SKM-1 treated with dmso at 0.1 percent for 144 hours (cell line): ENCODE measurements at regions not wholly inside any gene's neighbourhood (a gene's known extent, or its start where the extent isn't known, plus 50 kb on each side); places are given as distances from the start of the nearest gene placed in this dataset.

Source experiments
- DNase-seq: peaks from one replicate; lab custom pipeline; 2025; ENCODE audit not compliant: unreplicated experiment; lab: John Stamatoyannopoulos, UW

DNA sequence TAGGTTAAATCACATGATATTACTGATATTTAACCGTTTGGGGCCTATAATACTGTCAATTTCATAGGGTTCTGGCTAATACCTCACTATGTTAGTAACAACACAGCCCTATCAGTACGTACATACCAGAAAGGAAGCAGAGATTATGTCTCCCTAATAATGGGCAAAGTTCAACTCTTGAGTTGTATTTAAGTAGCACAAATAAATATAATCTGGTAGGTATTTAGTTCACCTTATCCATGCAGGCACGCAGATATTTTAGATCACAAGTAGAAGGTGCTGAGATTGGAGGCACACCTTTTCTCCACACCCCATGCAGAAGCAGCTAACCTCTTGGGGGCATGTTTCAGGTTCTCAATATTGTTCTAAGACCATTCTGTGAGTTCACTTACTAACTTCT is 118.9 kb downstream of the IRS1 start:
- no peak for DNase-seq

DNA sequence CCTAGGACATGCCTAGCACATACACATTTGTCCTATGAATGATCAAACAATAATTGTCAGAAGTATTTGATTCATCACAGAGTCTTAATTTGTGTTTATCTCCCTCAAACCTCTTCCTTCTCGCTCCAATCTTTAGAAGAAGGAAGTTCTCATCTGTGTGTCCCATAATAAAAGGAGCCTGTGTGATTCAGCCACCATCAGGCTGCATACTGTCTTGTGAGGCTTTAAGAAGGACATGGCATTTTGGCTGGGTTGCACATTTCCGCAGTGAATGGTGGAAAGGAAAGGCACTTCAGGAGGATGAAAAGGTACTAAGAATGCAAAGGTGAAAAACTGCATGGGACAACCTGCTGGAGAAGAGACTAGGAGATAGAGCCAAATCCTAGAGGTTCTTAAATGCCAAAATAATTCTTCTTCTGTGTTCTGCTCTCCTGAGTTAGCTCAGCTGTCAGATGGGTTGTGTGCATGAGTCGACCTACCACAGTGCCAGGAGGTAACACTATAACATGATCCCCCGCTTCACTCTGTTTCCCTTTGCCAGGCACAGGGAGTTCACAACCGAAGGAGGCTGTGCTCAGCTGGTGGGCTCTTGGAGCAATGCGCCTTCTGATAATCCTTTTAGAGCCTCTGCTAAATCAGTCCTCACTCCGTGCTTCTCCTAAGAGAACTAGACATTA is 120.1 kb downstream of the IRS1 start:
- no peak for DNase-seq

- no peak for DNase-seq
These were observed 121.2 kb downstream of the IRS1 start for GRCh38 chr2:226678422-226678821.

DNA sequence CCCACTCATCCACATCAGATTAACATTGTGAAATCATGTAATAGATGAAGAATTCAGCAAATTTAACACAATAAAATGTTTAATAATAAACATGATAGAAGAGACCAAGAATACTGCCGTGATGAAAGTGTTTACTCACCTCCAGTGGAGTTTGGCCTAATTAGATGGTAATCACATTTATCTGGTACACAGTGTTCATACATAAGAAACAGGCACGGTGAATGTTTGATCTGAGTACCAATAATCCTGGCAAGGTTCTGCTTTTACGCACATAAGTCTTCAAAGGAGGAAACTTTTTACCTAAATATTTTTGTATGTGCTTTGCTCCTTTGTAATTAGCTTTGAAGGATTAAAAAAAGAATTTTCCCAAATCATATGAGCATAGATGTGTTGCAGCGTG is 122.5 kb downstream of the IRS1 start:
- DNase-seq = no peak

DNA sequence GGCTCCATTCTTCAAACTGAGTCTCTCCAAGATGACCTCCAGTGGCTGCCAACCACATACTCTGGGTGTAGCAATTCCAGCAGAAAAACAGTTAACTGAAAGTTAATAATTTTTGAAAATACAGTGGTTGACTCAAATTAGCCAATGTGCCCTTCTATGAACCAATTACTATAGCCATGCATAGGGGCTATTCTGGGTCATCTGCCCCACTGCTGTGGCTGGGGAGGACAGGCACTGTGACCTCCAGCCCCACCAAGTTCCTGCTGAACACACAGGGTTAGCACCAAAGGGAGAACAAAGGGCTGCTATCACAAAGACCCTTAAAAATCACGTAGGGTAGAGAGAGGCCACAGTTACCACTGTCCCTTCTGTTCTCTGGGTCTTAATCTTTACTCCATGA is 123.0 kb downstream of the IRS1 start:
- DNase-seq = no peak

GRCh38 chr2:226674123-226674522 is 125.5 kb downstream of the IRS1 start:
- DNase-seq = no peak

DNA sequence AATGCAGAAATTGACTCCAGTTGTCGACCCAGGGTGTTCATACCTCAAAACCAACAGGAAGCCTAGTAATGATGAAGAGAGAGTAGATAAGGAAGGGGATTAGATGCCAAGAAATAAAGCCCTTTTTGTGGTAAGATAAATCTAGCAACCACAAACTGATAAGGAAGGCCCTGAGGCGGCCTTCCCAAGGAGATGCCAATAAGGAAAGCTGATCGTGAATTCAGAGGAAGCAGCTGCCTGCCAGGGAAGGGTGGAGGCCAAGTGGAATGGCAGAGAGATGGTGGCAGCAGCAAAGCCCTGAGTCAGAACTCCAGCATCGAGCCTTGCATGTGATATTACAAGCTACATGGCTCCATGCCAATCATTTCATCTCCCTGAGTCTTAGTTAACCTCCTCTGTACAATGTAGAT is 126.3 kb downstream of the IRS1 start:
- no peak for DNase-seq

DNA sequence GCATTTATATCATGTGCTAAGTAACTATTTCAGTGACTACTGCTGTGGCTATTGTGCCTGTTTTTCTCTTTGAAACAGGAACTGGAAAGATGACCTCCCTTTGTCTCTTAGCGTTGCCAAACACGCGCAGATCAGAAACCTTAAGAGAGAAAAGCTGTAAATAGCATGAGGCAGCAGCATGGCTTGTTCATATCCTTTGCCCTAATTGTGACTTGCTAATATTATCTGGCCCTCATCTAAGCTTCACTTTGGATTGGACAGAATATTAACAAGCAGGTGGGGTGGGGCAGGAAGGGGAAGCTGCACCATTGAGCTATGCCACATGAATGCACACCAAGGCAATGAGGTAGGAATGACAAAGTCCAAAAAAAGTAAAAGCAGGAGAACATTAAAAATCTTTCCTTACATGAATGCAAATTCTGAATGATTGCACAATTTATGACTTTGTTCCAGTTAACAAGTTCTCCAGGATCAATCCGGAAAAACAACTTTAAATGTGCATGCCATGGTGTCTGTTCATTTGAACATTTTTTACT is 128.4 kb downstream of the IRS1 start:
- peak; percentile 13 for DNase-seq

GRCh38 chr2:226669905-226670304 is 129.7 kb downstream of the IRS1 start:
- DNase-seq = no peak

DNA sequence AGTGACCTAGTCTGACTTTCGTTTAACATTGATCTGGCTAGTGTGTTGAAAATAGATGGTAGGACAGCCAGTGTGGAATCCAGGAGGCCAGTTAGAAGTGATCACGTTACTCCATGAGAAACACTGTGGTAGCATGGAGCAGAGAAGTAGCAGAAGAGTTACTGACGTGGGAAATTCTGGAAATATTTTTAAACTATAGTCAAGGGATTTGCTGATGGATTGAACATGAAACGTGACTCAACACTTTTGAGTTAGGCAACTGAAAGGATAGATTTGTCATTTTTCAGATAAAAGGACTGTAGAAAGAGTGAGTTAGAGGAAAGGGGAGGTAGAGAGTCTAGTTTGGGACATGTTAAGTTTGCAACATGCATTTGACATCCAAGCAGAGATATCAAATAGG is 130.4 kb downstream of the IRS1 start:
- no peak for DNase-seq

DNA sequence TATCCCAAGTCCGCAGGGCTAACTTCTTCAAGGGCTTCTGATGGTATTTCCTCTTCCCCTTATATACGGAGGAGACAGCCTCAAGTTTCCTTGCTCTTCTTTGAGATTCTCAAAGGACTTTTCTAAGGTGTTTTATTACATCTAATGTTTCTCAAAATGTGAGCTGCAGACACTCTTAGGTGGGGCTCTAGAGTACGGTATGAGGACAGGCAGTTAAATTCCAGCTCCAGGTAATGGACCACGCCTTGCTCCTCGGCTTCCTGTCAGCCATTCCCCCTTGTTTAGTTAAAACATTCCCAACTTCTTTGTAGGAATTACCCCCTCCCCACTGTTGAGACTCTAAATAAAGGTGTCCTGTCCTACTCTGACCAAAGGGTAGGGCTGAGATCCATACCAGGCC is 131.9 kb downstream of the IRS1 start:
- DNase-seq = no peak

GRCh38 chr2:226665306-226665831 is 134.3 kb downstream of the IRS1 start:
- DNase-seq = no peak

DNA sequence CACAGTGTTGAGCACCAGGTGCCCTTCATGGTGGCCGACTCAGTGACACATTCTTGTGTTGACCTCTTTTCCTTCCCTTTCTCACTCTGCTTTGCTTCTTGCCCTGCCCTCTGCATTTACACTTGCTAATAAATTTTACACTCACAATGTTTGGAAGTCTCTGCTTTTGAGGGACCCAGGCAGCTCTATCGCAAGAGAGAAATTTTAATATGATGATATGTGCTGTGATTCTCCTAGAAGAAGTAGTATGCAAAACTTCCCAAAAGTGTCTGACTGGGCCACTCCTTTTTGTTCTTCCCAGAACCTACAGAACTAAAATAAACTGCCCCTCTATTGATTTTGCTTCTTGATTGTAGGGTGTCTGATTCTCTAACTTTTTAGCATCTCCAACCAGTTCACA is 135.0 kb downstream of the IRS1 start:
- no peak for DNase-seq

DNA sequence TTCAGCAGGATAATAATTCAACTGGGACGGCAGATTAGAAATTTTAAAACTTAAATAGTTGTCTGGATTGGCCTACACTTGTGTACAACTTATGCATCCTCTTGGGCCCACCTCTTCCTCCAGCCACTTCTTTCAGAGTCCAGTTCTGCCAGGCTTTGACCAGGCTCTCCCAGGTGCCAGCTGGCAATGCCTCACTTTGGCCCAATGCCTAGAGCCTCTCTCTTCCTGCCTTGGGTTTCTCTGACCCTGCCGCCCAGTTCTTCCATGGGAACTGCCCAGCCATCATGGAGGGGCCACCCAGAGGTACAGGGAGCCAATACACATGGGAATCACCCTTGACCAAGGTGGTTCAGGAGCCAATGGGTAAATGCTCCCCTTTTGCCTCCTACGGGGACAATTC is 135.5 kb downstream of the IRS1 start:
- no peak for DNase-seq

DNA sequence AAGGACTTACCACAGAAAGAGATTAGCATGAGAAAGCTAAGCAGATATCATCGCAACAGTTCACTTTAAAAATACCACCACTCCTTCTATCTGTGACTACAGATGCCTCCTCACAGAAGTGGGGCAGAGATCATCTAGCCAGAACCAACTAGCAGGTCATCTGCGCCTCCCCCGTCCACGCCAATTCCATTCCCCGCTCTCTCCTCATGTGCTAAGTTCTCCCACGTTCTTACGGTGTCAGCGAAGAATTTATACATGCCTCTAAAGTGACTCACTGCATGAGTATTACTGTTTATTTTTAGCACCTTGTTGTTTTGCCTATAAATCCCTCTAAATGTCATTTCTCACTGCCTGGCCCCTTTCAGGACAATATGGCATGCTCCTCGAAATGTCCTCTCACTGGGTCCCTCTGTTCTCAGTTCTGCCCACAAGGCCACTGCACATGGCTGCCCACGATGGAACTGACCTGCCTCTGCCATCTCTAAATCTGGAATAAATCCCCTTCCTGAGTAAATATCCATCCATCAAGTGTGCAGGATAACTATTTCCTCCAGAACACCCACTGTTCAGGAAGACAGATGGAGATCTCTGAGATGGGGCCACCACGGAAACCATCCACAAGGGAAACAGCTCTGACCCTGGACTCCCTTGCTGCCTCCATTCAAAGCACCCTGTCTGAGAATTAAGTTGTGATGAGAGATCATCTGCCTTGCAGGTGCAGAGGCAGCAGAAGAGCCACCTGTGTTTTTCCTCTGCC is 137.7 kb downstream of the IRS1 start:
- no peak for DNase-seq

DNA sequence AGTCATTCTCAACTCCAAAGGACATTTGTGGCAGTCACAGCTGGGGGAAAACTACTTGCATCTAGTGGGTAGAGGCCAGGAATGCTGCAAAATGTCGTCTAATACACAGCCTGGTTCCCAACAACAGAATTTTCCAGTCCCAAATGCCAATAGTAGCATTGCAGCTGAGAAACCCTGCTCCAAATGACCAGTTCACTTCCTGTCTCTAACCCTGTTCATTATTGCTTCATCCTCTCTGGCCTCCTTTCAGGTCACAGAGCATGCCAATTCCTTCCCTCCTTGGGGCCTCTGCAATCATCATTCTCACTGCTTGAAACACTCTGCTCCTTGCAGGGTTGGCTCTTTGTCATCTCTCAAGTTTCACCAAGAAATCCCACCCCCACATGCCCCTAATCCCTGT is 139.1 kb downstream of the IRS1 start:
- peak; percentile 85 for DNase-seq

DNA sequence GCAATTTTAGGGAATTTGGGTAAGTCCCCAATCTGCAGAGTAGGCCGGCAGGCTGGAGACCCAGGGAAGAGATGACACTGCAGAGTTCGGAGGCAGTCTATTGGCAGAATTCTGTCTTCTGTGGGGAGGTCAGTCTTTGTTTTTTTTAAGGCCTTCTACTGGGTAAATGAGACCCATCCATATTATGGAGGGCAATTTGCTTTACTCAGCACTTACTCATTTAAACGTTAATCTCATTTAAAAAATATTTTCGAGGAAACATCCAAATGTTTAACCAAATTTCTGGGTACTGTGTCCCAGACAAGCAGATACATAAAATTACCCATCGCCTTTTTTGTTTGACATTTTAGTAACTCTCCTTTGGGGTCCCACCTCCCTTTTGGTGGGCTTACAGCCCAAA is 139.5 kb downstream of the IRS1 start:
- no peak for DNase-seq

DNA sequence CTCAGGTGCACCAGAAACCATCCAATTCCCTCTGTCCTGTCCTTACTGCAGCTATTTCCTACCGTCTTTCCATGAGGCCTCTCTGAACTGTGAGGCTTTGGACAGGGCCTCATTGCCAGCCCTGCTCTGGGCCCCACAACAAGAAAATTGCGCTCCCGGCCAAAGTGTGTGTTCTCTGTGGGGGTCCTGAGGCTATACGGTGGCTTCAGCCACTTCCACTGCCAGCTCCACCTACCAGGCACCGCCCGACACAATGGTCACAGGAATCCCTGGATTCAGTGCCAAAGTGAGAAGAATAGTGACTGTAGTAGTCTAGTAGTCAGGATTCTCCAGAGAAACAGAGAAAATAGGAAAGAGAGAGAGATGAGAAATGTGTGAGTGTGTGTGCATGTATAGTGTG is 140.2 kb downstream of the IRS1 start:
- DNase-seq = no peak

- DNase-seq = no peak
These were observed 141.1 kb downstream of the IRS1 start for GRCh38 chr2:226658555-226658954.

GRCh38 chr2:226657340-226658053 is 142.1 kb downstream of the IRS1 start:
- no peak for DNase-seq

- DNase-seq = no peak
These were observed 143.3 kb downstream of the IRS1 start for GRCh38 chr2:226656367-226656766.

GRCh38 chr2:226655871-226656270 is 143.7 kb downstream of the IRS1 start:
- DNase-seq = peak; percentile 5
